ENCODE measurements at regions not wholly inside any gene's neighbourhood (a gene's known extent, or its start where the extent isn't known, plus 50 kb on each side); places are given as distances from the start of the nearest gene placed in this dataset.

- TF ChIP-seq RCOR1 (IDR thresholded peaks at IDR 0.05; ENCODE audit: borderline replicate concordance in 1 of 2, low read depth in 2 of 2, low read length in 2 of 2) (no peak), GATAD2A (IDR thresholded peaks at IDR 0.05) (0 out of 2 replicates have a peak, but pooled peaks have one; percentile 36), CREB1 (IDR thresholded peaks at IDR 0.05) (peak; percentile 11; the same call in 1 of the 2 replicates), CREB1 (CRISPR knock-in tag; IDR thresholded peaks at IDR 0.05) (no peak), ZBTB2 (IDR thresholded peaks at IDR 0.05) (0 out of 2 replicates have a peak, but pooled peaks have one; percentile 56), ZNF507 (tag; conservative IDR thresholded peaks at IDR 0.05) (no peak), ZNF644 (tag; IDR thresholded peaks at IDR 0.05; ENCODE audit: low read depth) (no peak), MGA (IDR thresholded peaks at IDR 0.05) (peak; percentile 100), HMBOX1 (IDR thresholded peaks at IDR 0.05) (no peak), ATF7 (IDR thresholded peaks at IDR 0.05) (0 out of 2 replicates have a peak, but pooled peaks have one; percentile 39), FOXA3 (CRISPR knock-in tag; conservative IDR thresholded peaks at IDR 0.05 in 1 of 2, IDR thresholded peaks at IDR 0.05 in 1 of 2) (peak; percentile 28 to 81; a peak in 2 of 4 replicates), HDAC2 (IDR thresholded peaks at IDR 0.05) (peak; percentile 85), E2F1 (CRISPR knock-in tag; IDR thresholded peaks at IDR 0.05) (no peak)
These were observed 221.4 kb upstream of the RREB1 start (continued) for GRCh38 chr6:6886171-6886885.

All from K562 (cell line).